Mesenchymal stem cell (in vitro differentiated cells and primary cell): ENCODE measurements at regions not wholly inside any gene's neighbourhood (a gene's known extent, or its start where the extent isn't known, plus 50 kb on each side); places are given as distances from the start of the nearest gene placed in this dataset.
"Not testable (repeated sequence)": the region's sequence is repeated elsewhere in the genome, so short reads cannot be mapped to it uniquely, and the experiment has no call there.

Experiments
- DNase-seq: peaks from one replicate; pipeline ENCODE4 v3.0.0-alpha.2; 2013
- H2AFZ ChIP-seq: one replicate; pipeline ENCODE4 v1.6.1; 2013; ENCODE audit warnings: low read depth, mild to moderate bottlenecking, control low read depth, inconsistent platforms, low read length, moderate library complexity
- H2AK5ac ChIP-seq: 2 replicates; pipeline ENCODE4 v1.6.1; 2013; ENCODE audit warnings: low read length, moderate library complexity, mild to moderate bottlenecking, inconsistent platforms; ENCODE audit not compliant: severe bottlenecking
- H2BK120ac ChIP-seq: one replicate; pipeline ENCODE4 v1.6.1; 2013; ENCODE audit warnings: low read depth, mild to moderate bottlenecking, inconsistent platforms, low read length, moderate library complexity
- H2BK12ac ChIP-seq, 2 experiments: one replicate each; pipeline ENCODE4 v1.6.1; 2013; ENCODE audit warnings: inconsistent platforms in 2 of 2, low read length in 2 of 2, mild to moderate bottlenecking in 2 of 2, moderate library complexity in 2 of 2, control low read depth in 1 of 2
- H2BK15ac ChIP-seq: one replicate; pipeline ENCODE4 v1.6.1; 2013; ENCODE audit warnings: mild to moderate bottlenecking, low read depth, inconsistent platforms; ENCODE audit not compliant: poor library complexity, severe bottlenecking
- H2BK5ac ChIP-seq: 2 replicates; pipeline ENCODE4 v1.6.1; 2013; ENCODE audit warnings: low read depth, mild to moderate bottlenecking, low read length, control low read depth, inconsistent platforms; ENCODE audit not compliant: poor library complexity, severe bottlenecking
- H3K14ac ChIP-seq, 2 experiments: one replicate each; pipeline ENCODE4 v1.6.1; 2013; ENCODE audit warnings: inconsistent platforms in 2 of 2, low read length in 2 of 2, control low read depth in 1 of 2, mild to moderate bottlenecking in 1 of 2, moderate library complexity in 1 of 2
- H3K18ac ChIP-seq, 2 experiments: one replicate each; pipeline ENCODE4 v1.6.1; 2013; ENCODE audit warnings: inconsistent platforms in 2 of 2, low read length in 2 of 2, control low read depth in 1 of 2, low read depth in 1 of 2, mild to moderate bottlenecking in 1 of 2
- H3K23ac ChIP-seq, 2 experiments: one replicate each; pipeline ENCODE4 v1.6.1; 2013; ENCODE audit warnings: inconsistent platforms in 2 of 2, low read length in 2 of 2, mild to moderate bottlenecking in 2 of 2, moderate library complexity in 2 of 2, control low read depth in 1 of 2
- H3K27ac ChIP-seq: 2 replicates; pipeline ENCODE4 v1.5.1; 2013; ENCODE audit warnings: mild to moderate bottlenecking, moderate library complexity, low read length, control low read depth, inconsistent platforms; ENCODE audit not compliant: poor library complexity, severe bottlenecking
- H3K27me3 ChIP-seq, 2 experiments: 2 replicates each; pipeline versions ENCODE4 v1.6.1 to v1.7.0; 2013; ENCODE audit warnings: low read length in 2 of 2, mild to moderate bottlenecking in 2 of 2, moderate library complexity in 2 of 2, control low read depth in 1 of 2, inconsistent platforms in 1 of 2; ENCODE audit not compliant: control insufficient read depth in 1 of 2, insufficient read depth in 1 of 2
- H3K36me3 ChIP-seq, 2 experiments: 2 replicates each; pipeline versions ENCODE4 v1.6.1 to v1.7.0; 2013; ENCODE audit warnings: low read length in 2 of 2, control low read depth in 1 of 2, inconsistent platforms in 1 of 2, low read depth in 1 of 2, mild to moderate bottlenecking in 1 of 2; ENCODE audit not compliant: insufficient read depth in 2 of 2, control insufficient read depth in 1 of 2
- H3K4ac ChIP-seq, 2 experiments: one replicate each; pipeline ENCODE4 v1.6.1; 2013; ENCODE audit warnings: inconsistent platforms in 2 of 2, low read length in 2 of 2, mild to moderate bottlenecking in 2 of 2, moderate library complexity in 2 of 2, control low read depth in 1 of 2, low read depth in 1 of 2
- H3K4me1 ChIP-seq: 2 replicates; pipeline ENCODE4 v1.6.1; 2013; ENCODE audit warnings: low read depth, low read length, control low read depth; ENCODE audit not compliant: control insufficient read depth, insufficient read depth
- H3K4me2 ChIP-seq: 2 replicates; pipeline ENCODE4 v1.6.1; 2013; ENCODE audit warnings: low read length, mild to moderate bottlenecking, inconsistent platforms; ENCODE audit not compliant: poor library complexity, severe bottlenecking
- H3K4me3 ChIP-seq, 2 experiments: 2 replicates each; pipeline versions ENCODE4 v1.5.1 to v1.7.0; 2013; ENCODE audit warnings: low read length in 2 of 2, mild to moderate bottlenecking in 2 of 2, control low read depth in 1 of 2, low read depth in 1 of 2; ENCODE audit not compliant: insufficient read depth in 1 of 2
- H3K79me1 ChIP-seq: replicated peaks from 2 replicates; pipeline ENCODE4 v1.6.1; 2013; ENCODE audit warnings: mild to moderate bottlenecking, control low read depth, low read length, inconsistent platforms; ENCODE audit not compliant: poor library complexity, severe bottlenecking
- H3K9ac ChIP-seq: 2 replicates; pipeline ENCODE4 v1.7.0; 2013; ENCODE audit warnings: mild to moderate bottlenecking, low read length, moderate library complexity
- H3K9me3 ChIP-seq: 2 replicates; pipeline ENCODE4 v1.7.0; 2013; ENCODE audit warnings: mild to moderate bottlenecking, low read length; ENCODE audit not compliant: control insufficient read depth
- H4K8ac ChIP-seq: one replicate; pipeline ENCODE4 v1.6.1; 2013; ENCODE audit warnings: inconsistent platforms, mild to moderate bottlenecking, low read length, moderate library complexity
- H4K91ac ChIP-seq: one replicate; pipeline ENCODE4 v1.6.1; 2013; ENCODE audit warnings: mild to moderate bottlenecking, low read length, inconsistent platforms
- WGBS: methylation state at CpG from one replicate; pipeline ENCODE4 v1.1.7; 2013; ENCODE audit warnings: mixed read lengths; 5-methylcytosine and 5-hydroxymethylcytosine counted together

DNA sequence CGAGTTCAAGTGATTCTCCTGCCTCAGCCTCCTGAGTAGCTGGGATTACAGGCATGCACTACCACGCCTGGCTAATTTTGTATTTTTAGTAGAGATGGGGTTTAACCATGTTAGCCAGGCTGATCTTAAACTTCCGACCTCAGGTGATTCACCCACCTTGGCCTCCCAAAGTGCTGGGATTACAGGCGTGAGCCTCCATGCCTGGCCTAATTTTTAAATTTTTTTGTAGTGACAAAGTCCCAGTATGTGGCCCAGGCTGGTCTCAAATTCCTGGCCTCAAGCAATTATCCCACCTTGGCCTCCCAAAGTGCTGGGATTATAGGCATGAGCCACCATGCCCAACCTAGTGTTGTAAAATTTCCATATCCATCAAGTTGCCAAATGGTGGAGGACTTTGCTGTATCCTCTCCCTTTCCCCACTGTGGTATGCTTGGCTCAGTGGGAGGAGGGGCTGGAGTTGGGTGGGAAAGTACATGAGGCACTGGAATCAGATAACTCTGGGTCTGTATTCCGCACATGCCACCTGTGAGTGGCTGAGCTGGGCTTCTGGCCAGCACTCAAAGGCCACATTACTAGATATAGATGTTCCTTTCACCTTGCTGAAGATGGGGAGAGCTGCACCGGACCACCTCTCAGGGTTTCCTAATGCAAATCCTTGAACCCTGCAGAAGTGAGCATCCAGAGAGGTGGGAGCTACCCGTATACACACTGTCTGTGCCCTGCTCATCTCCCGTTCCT lies 252.6 kb downstream of the GOLGA6L6 start:
- not testable (repeated sequence) for H2BK12ac ChIP-seq, H2AK5ac ChIP-seq, DNase-seq, H3K18ac ChIP-seq, H3K4me1 ChIP-seq, H3K36me3 ChIP-seq, H3K4me2 ChIP-seq, H3K9me3 ChIP-seq, H3K27ac ChIP-seq, H2BK120ac ChIP-seq, H3K14ac ChIP-seq, H3K79me1 ChIP-seq, H4K91ac ChIP-seq, H4K8ac ChIP-seq, H2BK15ac ChIP-seq, H2AFZ ChIP-seq, H3K4ac ChIP-seq, H3K4me3 ChIP-seq, H2BK5ac ChIP-seq, H3K23ac ChIP-seq, H3K9ac ChIP-seq, H3K27me3 ChIP-seq
- WGBS = 74% methylated on average over 7 of the region's 8 CpGs

DNA sequence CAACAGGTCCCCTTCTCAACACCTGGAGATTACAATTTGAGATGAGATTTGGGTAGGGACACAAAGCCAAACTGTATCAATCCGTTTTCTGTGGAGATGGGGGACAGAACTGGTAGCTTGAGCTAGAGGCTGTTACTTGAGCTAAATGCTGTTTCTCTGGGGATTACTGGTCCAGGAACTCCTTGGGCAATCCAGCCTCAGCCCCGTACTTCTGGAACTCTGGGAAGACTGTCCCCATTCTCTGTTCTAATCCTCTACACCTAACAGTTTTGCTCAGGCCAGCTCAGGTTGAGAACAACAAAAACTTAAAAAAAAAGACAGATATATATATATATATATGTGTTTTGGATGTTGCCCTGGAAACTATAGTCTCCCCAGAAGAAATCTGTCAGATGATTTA lies 255.0 kb downstream of the GOLGA6L6 start:
- DNase-seq, H3K79me1 ChIP-seq, H3K4me1 ChIP-seq, H3K18ac ChIP-seq, H4K8ac ChIP-seq, H2AK5ac ChIP-seq, H3K23ac ChIP-seq, H4K91ac ChIP-seq, H2BK5ac ChIP-seq, H3K4me2 ChIP-seq, H2AFZ ChIP-seq, H2BK120ac ChIP-seq, H3K36me3 ChIP-seq, H2BK12ac ChIP-seq, H3K9me3 ChIP-seq, H2BK15ac ChIP-seq, H3K9ac ChIP-seq, H3K4ac ChIP-seq, H3K14ac ChIP-seq, H3K27ac ChIP-seq, H3K27me3 ChIP-seq, H3K4me3 ChIP-seq: not testable (repeated sequence)
- WGBS = 44% methylated on average over 1 of the region's 2 CpGs

DNA sequence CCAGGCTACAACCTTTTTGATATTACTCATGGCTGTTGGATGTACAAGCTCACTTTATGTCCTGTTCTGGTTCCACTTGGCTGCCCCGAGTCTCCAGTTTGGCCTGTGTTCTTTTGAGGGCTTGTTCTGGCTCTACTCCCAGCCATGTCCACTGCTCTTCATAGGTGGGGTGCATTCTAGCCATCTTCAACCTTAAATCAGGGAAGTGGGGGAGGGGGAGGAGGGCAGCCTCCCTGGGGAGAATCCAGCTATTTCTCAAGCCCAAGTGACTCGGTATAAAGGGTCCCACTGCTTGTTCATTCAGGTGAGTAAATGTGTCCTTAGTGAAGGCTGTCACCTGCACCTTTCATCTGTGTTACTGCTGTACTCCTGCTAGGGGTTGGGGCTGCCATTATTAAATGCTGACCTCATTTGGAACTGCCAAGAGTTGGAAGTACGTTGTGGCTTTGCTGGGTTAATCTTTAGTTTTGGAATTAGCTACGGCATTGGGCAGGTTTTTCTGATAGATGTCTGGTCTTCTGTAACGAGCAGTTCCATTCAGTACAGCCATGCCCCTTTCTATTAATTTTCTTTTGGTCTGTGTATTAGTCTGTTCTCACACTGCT lies 255.8 kb downstream of the GOLGA6L6 start:
- H4K8ac ChIP-seq, H3K4me2 ChIP-seq, H3K27me3 ChIP-seq, H3K4me1 ChIP-seq, H2AFZ ChIP-seq, H3K79me1 ChIP-seq, H3K4me3 ChIP-seq, H2BK5ac ChIP-seq, H2AK5ac ChIP-seq, H3K18ac ChIP-seq, H3K14ac ChIP-seq, H3K36me3 ChIP-seq, H3K4ac ChIP-seq, H2BK120ac ChIP-seq, H2BK15ac ChIP-seq, H3K27ac ChIP-seq, H4K91ac ChIP-seq, H2BK12ac ChIP-seq, H3K9ac ChIP-seq, H3K23ac ChIP-seq, DNase-seq, H3K9me3 ChIP-seq: not testable (repeated sequence)
- 43% methylated on average over 3 of the region's 5 CpGs for WGBS

DNA sequence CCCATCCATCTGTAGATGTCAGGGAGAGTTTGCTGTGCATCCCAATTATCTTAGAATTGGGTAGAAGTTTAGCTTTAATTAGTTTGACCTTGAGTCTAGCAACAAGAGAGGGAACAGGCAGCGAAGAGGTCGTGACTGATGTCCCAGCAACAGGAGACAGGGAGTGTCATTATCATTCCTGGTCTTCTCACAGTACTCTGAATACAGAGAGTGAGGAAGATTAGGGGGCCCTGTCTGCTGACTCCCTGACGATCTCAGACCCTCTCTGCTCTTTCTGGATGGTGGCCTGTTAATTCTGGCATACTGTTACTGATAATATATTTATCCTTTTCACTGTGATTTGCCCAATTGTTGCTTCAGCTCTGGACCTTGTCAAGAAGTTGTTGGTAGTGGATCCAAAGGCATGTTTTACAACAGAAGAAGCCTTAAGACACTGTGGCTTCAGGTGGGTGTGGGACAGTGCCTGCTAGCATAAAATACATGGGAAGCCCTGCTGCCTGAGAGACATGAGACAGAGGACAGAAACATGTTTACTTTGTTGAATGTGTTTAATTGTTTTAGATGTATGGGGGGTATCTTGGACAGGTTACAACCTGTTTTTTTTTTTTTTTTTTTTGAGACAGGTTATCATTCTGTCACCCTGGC lies 256.6 kb downstream of the GOLGA6L6 start:
- H3K36me3 ChIP-seq, H2AFZ ChIP-seq, H2BK12ac ChIP-seq, H3K18ac ChIP-seq, H3K4ac ChIP-seq, H3K14ac ChIP-seq, H3K4me1 ChIP-seq, H2BK120ac ChIP-seq, H4K8ac ChIP-seq, DNase-seq, H2AK5ac ChIP-seq, H3K23ac ChIP-seq, H3K27me3 ChIP-seq, H3K27ac ChIP-seq, H4K91ac ChIP-seq, H3K4me2 ChIP-seq, H2BK5ac ChIP-seq, H3K4me3 ChIP-seq, H2BK15ac ChIP-seq, H3K79me1 ChIP-seq, H3K9ac ChIP-seq: not testable (repeated sequence)
- peaks cover 10% of the 10 kb centered on the region for H3K9me3 ChIP-seq
- 38% methylated on average over 2 of the region's 3 CpGs for WGBS
